LNCAP (cell line): ENCODE measurements at regions not wholly inside any gene's neighbourhood (a gene's known extent, or its start where the extent isn't known, plus 50 kb on each side); places are given as distances from the start of the nearest gene placed in this dataset.

Experiments
- CTCF ChIP-seq: fragments of 450-650 bp; IDR thresholded peaks from 2 replicates; pipeline ENCODE4 v1.5.1; 2017; ENCODE audit warnings: mild to moderate bottlenecking

GRCh38 chrX:20431486-20431885, 164.8 kb upstream of the RPS6KA3 start:
- TF ChIP-seq CTCF: no peak

GRCh38 chrX:20427173-20427770, 160.6 kb upstream of the RPS6KA3 start:
- TF ChIP-seq CTCF: no peak

GRCh38 chrX:20421697-20422096, 155.0 kb upstream of the RPS6KA3 start:
- no peak for TF ChIP-seq CTCF

- no peak for TF ChIP-seq CTCF
These were observed 154.6 kb upstream of the RPS6KA3 start for GRCh38 chrX:20421275-20421674.

GRCh38 chrX:20420058-20420457, 153.3 kb upstream of the RPS6KA3 start:
- TF ChIP-seq CTCF: no peak

- no peak for TF ChIP-seq CTCF
These were observed 151.9 kb upstream of the RPS6KA3 start for GRCh38 chrX:20418379-20419150.

GRCh38 chrX:20414762-20415445, 148.2 kb upstream of the RPS6KA3 start:
- no peak for TF ChIP-seq CTCF
